PC-3 (cell line): ENCODE measurements at regions not wholly inside any gene's neighbourhood (a gene's known extent, or its start where the extent isn't known, plus 50 kb on each side); places are given as distances from the start of the nearest gene placed in this dataset.

ENCODE experiments used
- ATAC-seq: fragments of 200-7000 bp; cut with Tn5 transposase; 2 replicates; pipeline ENCODE4 v1.9.1; 2020; ENCODE audit warnings: mild to moderate bottlenecking, moderate library complexity
- BruUV-seq: library from RNA; stranded (reverse); fragments of 400-500 nt; replicated peaks from 2 replicates; lab custom pipeline; 2021; lab: Mats Ljungman, UMichigan
- CTCF ChIA-PET: fragments of 300-600 bp; sonication (Branson Sonifier 250); formaldehyde crosslinking; loops from one replicate; lab custom pipeline; 2022; ENCODE audit warnings: antibody characterized with exemption; lab: Charles Lee
- POLR2A ChIA-PET: fragments of 300-600 bp; sonication (Branson Sonifier 250); formaldehyde crosslinking; loops from one replicate; lab custom pipeline; 2022; ENCODE audit warnings: antibody characterized with exemption; ENCODE audit not compliant: unreplicated experiment; lab: Charles Lee
- DNase-seq: peaks from one replicate; pipeline ENCODE4 v3.0.0-alpha.2; 2015
- H2AFZ ChIP-seq: fragments of 300-600 bp; sonication (generic); 2 replicates; pipeline ENCODE4 v1.6.0; 2016; ENCODE audit warnings: antibody characterized with exemption, low read length
- H3F3A ChIP-seq: fragments of 300-600 bp; sonication (generic); one replicate; pipeline ENCODE4 v1.6.0; 2017; ENCODE audit warnings: antibody characterized with exemption, low read length, control low read depth, mild to moderate bottlenecking; ENCODE audit not compliant: unreplicated experiment
- H3K27ac ChIP-seq: fragments of 300-600 bp; sonication (generic); 2 replicates; pipeline ENCODE4 v1.5.1; 2016; ENCODE audit warnings: mild to moderate bottlenecking, low read length
- H3K27me3 ChIP-seq: fragments of 300-600 bp; sonication (generic); 2 replicates; pipeline ENCODE4 v1.6.1; 2016; ENCODE audit warnings: low read length, mixed read lengths
- H3K36me3 ChIP-seq: fragments of 300-600 bp; sonication (generic); 2 replicates; pipeline ENCODE4 v1.6.1; 2016; ENCODE audit warnings: low read depth, mixed run types, low read length, mixed read lengths
- H3K4me1 ChIP-seq: fragments of 300-600 bp; sonication (generic); 2 replicates; pipeline ENCODE4 v1.5.1; 2016; ENCODE audit warnings: low read length; ENCODE audit not compliant: insufficient read depth
- H3K4me2 ChIP-seq: fragments of 300-600 bp; sonication (generic); 2 replicates; pipeline ENCODE4 v1.6.0; 2016; ENCODE audit warnings: low read length
- H3K4me3 ChIP-seq: fragments of 300-600 bp; sonication (generic); 2 replicates; pipeline ENCODE4 v1.5.1; 2016; ENCODE audit warnings: mild to moderate bottlenecking, low read length, mixed read lengths
- H3K79me2 ChIP-seq: fragments of 300-600 bp; sonication (generic); 2 replicates; pipeline ENCODE4 v1.6.1; 2017; ENCODE audit warnings: low read length, mixed read lengths
- H3K9ac ChIP-seq: fragments of 300-600 bp; sonication (generic); 2 replicates; pipeline ENCODE4 v1.6.0; 2016; ENCODE audit warnings: mild to moderate bottlenecking, low read length
- H3K9me2 ChIP-seq: fragments of 300-600 bp; sonication (generic); replicated peaks from 2 replicates; pipeline ENCODE4 v1.6.1; 2016; ENCODE audit warnings: mixed run types, low read length, mixed read lengths
- H3K9me3 ChIP-seq: fragments of 300-600 bp; sonication (generic); 2 replicates; pipeline ENCODE4 v1.6.1; 2016; ENCODE audit warnings: low read length, mixed read lengths
- H4K20me1 ChIP-seq: fragments of 300-600 bp; sonication (generic); 2 replicates; pipeline ENCODE4 v1.6.1; 2016; ENCODE audit warnings: low read length, mixed read lengths
- CTCF ChIP-seq: fragments of 300-600 bp; sonication (generic); conservative IDR thresholded peaks from 2 replicates; pipeline ENCODE4 v1.5.1; 2017; ENCODE audit warnings: antibody characterized with exemption, low read depth, mild to moderate bottlenecking, low read length
- EZH2 ChIP-seq: fragments of 300-600 bp; sonication (generic); IDR thresholded peaks from one replicate; pipeline ENCODE4 v1.6.1; 2017; ENCODE audit warnings: antibody characterized with exemption, mild to moderate bottlenecking, low read length; ENCODE audit not compliant: unreplicated experiment
- EZH2phosphoT487 ChIP-seq: fragments of 300-600 bp; sonication (generic); IDR thresholded peaks from 2 replicates; pipeline ENCODE4 v1.6.1; 2018; ENCODE audit warnings: mild to moderate bottlenecking, antibody characterized with exemption, low read length, borderline replicate concordance
- intact Hi-C: fragments of 100-400 bp; cut with micrococcal nuclease; formaldehyde crosslinking; loops from 2 replicates; pipeline ENCODE4 v1.9.0; 2023

GRCh38 chr10:52915391-52915790, 142.8 kb upstream of the MBL2 start:
- intact Hi-C loops = no loop called here
- Histone ChIP-seq H3K9ac (no peak overlapping the region), H3K36me3 (no peaks in the 10 kb centered on the region), H3K79me2 (no peaks in the 10 kb centered on the region), H3K4me1 (no peaks in the 10 kb centered on the region), H3K4me3 (no peak overlapping the region), H3K27ac (no peak overlapping the region), H3K9me2 (no peaks in the 10 kb centered on the region), H3K27me3 (no peaks in the 10 kb centered on the region), H3F3A (no peaks in the 10 kb centered on the region), H4K20me1 (no peaks in the 10 kb centered on the region), H3K4me2 (no peak overlapping the region), H2AFZ (no peak overlapping the region), H3K9me3 (no peaks in the 10 kb centered on the region)
- TF ChIP-seq EZH2phosphoT487 = no peak
- no peak for TF ChIP-seq EZH2
- TF ChIP-seq CTCF = no peak
- ChIA-PET CTCF (no interaction called here), POLR2A (interaction anchor here (0.6 kb wide), 1 partner anchor 31 kb away, joined by 3 read pairs; no protein-coding TSS in a partner anchor)
- DNase-seq = no peak
- BruUV-seq = no TSS peak
- ATAC-seq = no peak

- Histone ChIP-seq H3K9ac (no peak overlapping the region), H3K4me3 (no peak overlapping the region), H3K36me3 (no peaks in the 10 kb centered on the region), H3K4me1 (peaks cover 3% of the 10 kb centered on the region; the same call in 1 of the 2 replicates), H3K27me3 (no peaks in the 10 kb centered on the region), H3K9me3 (no peaks in the 10 kb centered on the region), H3K79me2 (no peaks in the 10 kb centered on the region), H3K4me2 (no peak overlapping the region), H3K27ac (no peak overlapping the region), H4K20me1 (no peaks in the 10 kb centered on the region), H3F3A (no peaks in the 10 kb centered on the region), H3K9me2 (no peaks in the 10 kb centered on the region; the same call in 1 of the 2 replicates), H2AFZ (no peak overlapping the region)
- ATAC-seq = no peak
- DNase-seq = no peak
- intact Hi-C loops = no loop called here
- CTCF ChIA-PET = interaction anchor here (1.0 kb wide), 1 partner anchor 93 kb away, joined by 4 read pairs; no protein-coding TSS in a partner anchor
- TF ChIP-seq CTCF (no peak), EZH2 (no peak), EZH2phosphoT487 (no peak)
- BruUV-seq = no TSS peak
- POLR2A ChIA-PET = no interaction called here
Observed at GRCh38 chr10:52911163-52911562, 138.6 kb upstream of the MBL2 start.

- H3F3A ChIP-seq = no peaks in the 10 kb centered on the region
- POLR2A ChIA-PET = interaction anchor here (0.6 kb wide), 2 partner anchors 179 to 717 kb away, joined by 3 to 4 read pairs; no protein-coding TSS in a partner anchor
- no peak overlapping the region for H3K4me3 ChIP-seq
- TF ChIP-seq EZH2 (no peak), EZH2phosphoT487 (no peak), CTCF (no peak)
- H3K36me3 ChIP-seq = no peaks in the 10 kb centered on the region
- CTCF ChIA-PET = no interaction called here
- H3K4me1 ChIP-seq = peaks cover 6% of the 10 kb centered on the region; the same call in 1 of the 2 replicates
- no peaks in the 10 kb centered on the region; the same call in 1 of the 2 replicates for H3K9me2 ChIP-seq
- ATAC-seq (no peak), DNase-seq (no peak)
- no peak overlapping the region for H3K4me2 ChIP-seq
- no peaks in the 10 kb centered on the region for H4K20me1 ChIP-seq
- BruUV-seq = no TSS peak
- no peak overlapping the region for H3K9ac ChIP-seq
- H3K27me3 ChIP-seq = no peaks in the 10 kb centered on the region
- no peak overlapping the region for H2AFZ ChIP-seq
- no peaks in the 10 kb centered on the region for H3K79me2 ChIP-seq
- no peak overlapping the region for H3K27ac ChIP-seq
- intact Hi-C loops = no loop called here
- no peaks in the 10 kb centered on the region for H3K9me3 ChIP-seq
Observed at GRCh38 chr10:52908478-52908877, 135.9 kb upstream of the MBL2 start.
